ENCODE measurements at regions not wholly inside any gene's neighbourhood (a gene's known extent, or its start where the extent isn't known, plus 50 kb on each side); places are given as distances from the start of the nearest gene placed in this dataset.
"Not testable (repeated sequence)": the region's sequence is repeated elsewhere in the genome, so short reads cannot be mapped to it uniquely, and the experiment has no call there.

- FAIRE-seq (no peak), DNase-seq (no peak)
- Histone ChIP-seq H3K36me3 (ENCODE audit: control insufficient read depth in 3 of 3, insufficient read depth in 2 of 3, low read depth in 1 of 3, low read length in 3 of 3) (no peaks in the 10 kb centered on the region), H3K27ac (ENCODE audit: low read depth in 1 of 3, low read length in 2 of 3) (no peak overlapping the region), H3K4me1 (ENCODE audit: control insufficient read depth in 3 of 3, insufficient read depth in 2 of 3, low read depth in 1 of 3, low read length in 2 of 3) (no peaks in the 10 kb centered on the region), H3K4me3 (ENCODE audit: low read depth in 1 of 3, low read length in 3 of 3) (no peak overlapping the region), H3K27me3 (ENCODE audit: control insufficient read depth in 3 of 3, insufficient read depth in 3 of 3, low read length in 3 of 3) (no peaks in the 10 kb centered on the region), H3K9me3 (ENCODE audit: control insufficient read depth in 2 of 2, insufficient read depth in 1 of 2, low read depth in 1 of 2, low read length in 1 of 2) (peaks cover 0 to 3% of the 10 kb centered on the region in 2 donors)
- WGBS, 3 donors: 57 to 82% (median 63%) methylated on average over 14 to 15 of the region's 15 CpGs
These were observed 345.0 kb upstream of the SFSWAP start for GRCh38 chr12:131365821-131366260.

- H3K4me3 ChIP-seq (ENCODE audit: low read depth in 1 of 3, low read length in 3 of 3): no peak overlapping the region
- no peak for DNase-seq
- H3K4me1 ChIP-seq (ENCODE audit: control insufficient read depth in 3 of 3, insufficient read depth in 2 of 3, low read depth in 1 of 3, low read length in 2 of 3): no peaks in the 10 kb centered on the region
- no peak overlapping the region for H3K27ac ChIP-seq (ENCODE audit: low read depth in 1 of 3, low read length in 2 of 3)
- FAIRE-seq: no peak
- 62 to 69% (median 66%) methylated on average over 9 to 11 of the region's 11 CpGs for WGBS, 3 donors
- H3K27me3 ChIP-seq (ENCODE audit: control insufficient read depth in 3 of 3, insufficient read depth in 3 of 3, low read length in 3 of 3): no peaks in the 10 kb centered on the region
- H3K9me3 ChIP-seq (ENCODE audit: control insufficient read depth in 2 of 2, insufficient read depth in 1 of 2, low read depth in 1 of 2, low read length in 1 of 2): peaks cover 0 to 3% of the 10 kb centered on the region in 2 donors
- no peaks in the 10 kb centered on the region for H3K36me3 ChIP-seq (ENCODE audit: control insufficient read depth in 3 of 3, insufficient read depth in 2 of 3, low read depth in 1 of 3, low read length in 3 of 3)
These were observed 344.5 kb upstream of the SFSWAP start for GRCh38 chr12:131366261-131366871.

- not testable (repeated sequence) for FAIRE-seq
These were observed 343.6 kb upstream of the SFSWAP start for GRCh38 chr12:131367067-131367982.

GRCh38 chr12:131367983-131368667 is 342.8 kb upstream of the SFSWAP start:
- FAIRE-seq: no peak
- no peak for DNase-seq
- Histone ChIP-seq H3K4me1 (ENCODE audit: control insufficient read depth in 3 of 3, insufficient read depth in 2 of 3, low read depth in 1 of 3, low read length in 2 of 3) (no peaks in the 10 kb centered on the region), H3K27me3 (ENCODE audit: control insufficient read depth in 3 of 3, insufficient read depth in 3 of 3, low read length in 3 of 3) (no peaks in the 10 kb centered on the region), H3K9me3 (ENCODE audit: control insufficient read depth in 2 of 2, insufficient read depth in 1 of 2, low read depth in 1 of 2, low read length in 1 of 2) (peaks cover 0 to 3% of the 10 kb centered on the region in 2 donors), H3K36me3 (ENCODE audit: control insufficient read depth in 3 of 3, insufficient read depth in 2 of 3, low read depth in 1 of 3, low read length in 3 of 3) (no peaks in the 10 kb centered on the region), H3K4me3 (ENCODE audit: low read depth in 1 of 3, low read length in 3 of 3) (no peak overlapping the region), H3K27ac (ENCODE audit: low read depth in 1 of 3, low read length in 2 of 3) (no peak overlapping the region)
- WGBS, 3 donors: 88 to 92% (median 89%) methylated on average over 12 of the region's 12 CpGs

More at GRCh38 chr12:131367067-131367982, 343.6 kb upstream of the SFSWAP start:
- not testable (repeated sequence) for H3K27ac ChIP-seq (ENCODE audit: low read depth in 1 of 3, low read length in 2 of 3); H3K9me3 ChIP-seq (ENCODE audit: control insufficient read depth in 2 of 2, insufficient read depth in 1 of 2, low read depth in 1 of 2, low read length in 1 of 2); H3K36me3 ChIP-seq (ENCODE audit: control insufficient read depth in 3 of 3, insufficient read depth in 2 of 3, low read depth in 1 of 3, low read length in 3 of 3); DNase-seq; H3K4me3 ChIP-seq (ENCODE audit: low read depth in 1 of 3, low read length in 3 of 3); H3K27me3 ChIP-seq (ENCODE audit: control insufficient read depth in 3 of 3, insufficient read depth in 3 of 3, low read length in 3 of 3); H3K4me1 ChIP-seq (ENCODE audit: control insufficient read depth in 3 of 3, insufficient read depth in 2 of 3, low read depth in 1 of 3, low read length in 2 of 3)
- WGBS, 3 donors: 87 to 91% (median 90%) methylated on average over 17 to 27 of the region's 27 CpGs

- DNase-seq (no peak), FAIRE-seq (no peak)
- Histone ChIP-seq H3K36me3 (ENCODE audit: control insufficient read depth in 3 of 3, insufficient read depth in 2 of 3, low read depth in 1 of 3, low read length in 3 of 3) (no peaks in the 10 kb centered on the region), H3K9me3 (ENCODE audit: control insufficient read depth in 2 of 2, insufficient read depth in 1 of 2, low read depth in 1 of 2, low read length in 1 of 2) (peaks cover 0 to 3% of the 10 kb centered on the region in 2 donors), H3K27ac (ENCODE audit: low read depth in 1 of 3, low read length in 2 of 3) (no peak overlapping the region), H3K4me1 (ENCODE audit: control insufficient read depth in 3 of 3, insufficient read depth in 2 of 3, low read depth in 1 of 3, low read length in 2 of 3) (no peaks in the 10 kb centered on the region), H3K4me3 (ENCODE audit: low read depth in 1 of 3, low read length in 3 of 3) (no peak overlapping the region), H3K27me3 (ENCODE audit: control insufficient read depth in 3 of 3, insufficient read depth in 3 of 3, low read length in 3 of 3) (no peaks in the 10 kb centered on the region)
- 86 to 92% (median 89%) methylated on average over 5 of the region's 5 CpGs for WGBS, 3 donors
These were observed 342.2 kb upstream of the SFSWAP start for GRCh38 chr12:131368668-131369071.

- Histone ChIP-seq H3K36me3 (ENCODE audit: control insufficient read depth in 3 of 3, insufficient read depth in 2 of 3, low read depth in 1 of 3, low read length in 3 of 3) (no peaks in the 10 kb centered on the region), H3K27me3 (ENCODE audit: control insufficient read depth in 3 of 3, insufficient read depth in 3 of 3, low read length in 3 of 3) (no peaks in the 10 kb centered on the region), H3K4me3 (ENCODE audit: low read depth in 1 of 3, low read length in 3 of 3) (no peak overlapping the region), H3K4me1 (ENCODE audit: control insufficient read depth in 3 of 3, insufficient read depth in 2 of 3, low read depth in 1 of 3, low read length in 2 of 3) (no peaks in the 10 kb centered on the region), H3K9me3 (ENCODE audit: control insufficient read depth in 2 of 2, insufficient read depth in 1 of 2, low read depth in 1 of 2, low read length in 1 of 2) (no peaks in the 10 kb centered on the region), H3K27ac (ENCODE audit: low read depth in 1 of 3, low read length in 2 of 3) (no peak overlapping the region)
- 83 to 89% (median 86%) methylated on average over 18 of the region's 18 CpGs for WGBS, 3 donors
- FAIRE-seq (no peak), DNase-seq (no peak)
These were observed 341.6 kb upstream of the SFSWAP start for GRCh38 chr12:131369094-131369845.

GRCh38 chr12:131370321-131370720 is 340.6 kb upstream of the SFSWAP start:
- H3K4me3 ChIP-seq (ENCODE audit: low read depth in 1 of 3, low read length in 3 of 3): no peak overlapping the region
- H3K27ac ChIP-seq (ENCODE audit: low read depth in 1 of 3, low read length in 2 of 3): no peak overlapping the region
- FAIRE-seq (no peak), DNase-seq (no peak)
- H3K4me1 ChIP-seq (ENCODE audit: control insufficient read depth in 3 of 3, insufficient read depth in 2 of 3, low read depth in 1 of 3, low read length in 2 of 3): no peaks in the 10 kb centered on the region
- WGBS, 3 donors: 82 to 89% (median 85%) methylated on average over 8 of the region's 8 CpGs
- no peaks in the 10 kb centered on the region for H3K36me3 ChIP-seq (ENCODE audit: control insufficient read depth in 3 of 3, insufficient read depth in 2 of 3, low read depth in 1 of 3, low read length in 3 of 3)
- H3K9me3 ChIP-seq (ENCODE audit: control insufficient read depth in 2 of 2, insufficient read depth in 1 of 2, low read depth in 1 of 2, low read length in 1 of 2): no peaks in the 10 kb centered on the region
- H3K27me3 ChIP-seq (ENCODE audit: control insufficient read depth in 3 of 3, insufficient read depth in 3 of 3, low read length in 3 of 3): no peaks in the 10 kb centered on the region
